Tibial nerve (tissue), 4 donors: ENCODE measurements at regions not wholly inside any gene's neighbourhood (a gene's known extent, or its start where the extent isn't known, plus 50 kb on each side); places are given as distances from the start of the nearest gene placed in this dataset.

Experiments
- DNase-seq, 2 donors: peaks; one replicate each; pipeline ENCODE4 v3.0.0-alpha.2; 2019; ENCODE audit warnings: low spot score in 2 of 2
- H3K27ac ChIP-seq, 4 donors: fragments of 200-600 bp; sonication (generic) in 3 of 4; one replicate each; pipeline ENCODE4 v1.5.1; 2017 to 2019; ENCODE audit warnings: mild to moderate bottlenecking in 1 of 4
- H3K27me3 ChIP-seq, 2 donors: fragments of 200-600 bp; sonication (generic) in 1 of 2; one replicate each; pipeline versions ENCODE4 v1.5.1 to v1.6.0; 2017 to 2019
- H3K36me3 ChIP-seq, 3 donors: fragments of 200-600 bp; sonication (generic); one replicate each; pipeline ENCODE4 v1.5.1; 2018 to 2019
- H3K4me1 ChIP-seq, 4 donors: fragments of 200-600 bp; sonication (generic) in 3 of 4; one replicate each; pipeline ENCODE4 v1.5.1; 2017 to 2019
- H3K4me3 ChIP-seq, 4 donors: fragments of 200-600 bp; sonication (generic) in 3 of 4; one replicate each; pipeline ENCODE4 v1.5.1; 2017 to 2019; ENCODE audit warnings: mild to moderate bottlenecking in 1 of 4, moderate library complexity in 1 of 4
- H3K9me3 ChIP-seq, 4 donors: fragments of 200-600 bp; sonication (generic) in 3 of 4; one replicate each; pipeline ENCODE4 v1.5.1; 2017 to 2019
- CTCF ChIP-seq, 5 experiments: fragments of 200-600 bp in 3 of 5; fragments of 450-650 bp in 2 of 5; sonication (generic) in 3 of 5; IDR thresholded peaks; one replicate each; pipeline ENCODE4 v1.5.1; 2016 to 2019; ENCODE audit warnings: antibody characterized with exemption in 5 of 5, mild to moderate bottlenecking in 3 of 5, moderate library complexity in 2 of 5
- EP300 ChIP-seq, 2 donors: sonication (generic); formaldehyde crosslinking; IDR thresholded peaks; one replicate each; pipeline ENCODE4 v1.6.1; 2017; ENCODE audit warnings: antibody characterized with exemption in 2 of 2, mild to moderate bottlenecking in 1 of 2
- POLR2A ChIP-seq, 2 donors: fragments of 450-650 bp; IDR thresholded peaks; one replicate each; pipeline ENCODE4 v1.6.1; 2017; ENCODE audit warnings: antibody characterized with exemption in 2 of 2, mild to moderate bottlenecking in 2 of 2, moderate library complexity in 2 of 2
- WGBS, 2 donors: methylation state at CpG; one replicate each; pipeline ENCODE4 v1.1.5; 2018; 5-methylcytosine and 5-hydroxymethylcytosine counted together

- no peak overlapping the region for H3K27ac ChIP-seq
- H3K4me1 ChIP-seq = no peaks in the 10 kb centered on the region
- TF ChIP-seq EP300 (IDR thresholded peaks at IDR 0.05) (no peak), CTCF (IDR thresholded peaks at IDR 0.05) (no peak), POLR2A (IDR thresholded peaks at IDR 0.05) (no peak)
- no peaks in the 10 kb centered on the region for H3K27me3 ChIP-seq
- H3K9me3 ChIP-seq = no peaks in the 10 kb centered on the region
- peaks cover 0 to 7% (median 0%) of the 10 kb centered on the region in 3 donors for H3K36me3 ChIP-seq
- 77 to 89% methylated on average over 7 of the region's 7 CpGs for WGBS, 2 donors
- H3K4me3 ChIP-seq = no peak overlapping the region
- DNase-seq = no peak
Observed at GRCh38 chr20:60237981-60238380, 279.8 kb downstream of the CDH26 start.

- Histone ChIP-seq H3K9me3 (no peaks in the 10 kb centered on the region), H3K27ac (no peak overlapping the region), H3K4me3 (no peak overlapping the region), H3K36me3 (peaks cover 0 to 7% (median 0%) of the 10 kb centered on the region in 3 donors), H3K4me1 (no peaks in the 10 kb centered on the region), H3K27me3 (no peaks in the 10 kb centered on the region)
- WGBS, 2 donors = 79 to 81% methylated on average over 11 of the region's 11 CpGs
- TF ChIP-seq POLR2A (IDR thresholded peaks at IDR 0.05) = no peak
- TF ChIP-seq EP300 (IDR thresholded peaks at IDR 0.05) = no peak
- TF ChIP-seq CTCF (IDR thresholded peaks at IDR 0.05) = no peak
- DNase-seq = no peak
Observed at GRCh38 chr20:60238992-60239660, 280.9 kb downstream of the CDH26 start.

- H3K4me1 ChIP-seq = no peaks in the 10 kb centered on the region
- 76 to 77% methylated on average over 12 of the region's 12 CpGs for WGBS, 2 donors
- no peak overlapping the region for H3K4me3 ChIP-seq
- DNase-seq = no peak
- no peaks in the 10 kb centered on the region for H3K9me3 ChIP-seq
- TF ChIP-seq EP300 (IDR thresholded peaks at IDR 0.05) (no peak), CTCF (IDR thresholded peaks at IDR 0.05) (no peak), POLR2A (IDR thresholded peaks at IDR 0.05) (no peak)
- no peaks in the 10 kb centered on the region for H3K27me3 ChIP-seq
- no peak overlapping the region for H3K27ac ChIP-seq
- peaks cover 0 to 7% (median 0%) of the 10 kb centered on the region in 3 donors for H3K36me3 ChIP-seq
Observed at GRCh38 chr20:60239956-60240355, 281.7 kb downstream of the CDH26 start.

- 76 to 83% methylated on average over 7 of the region's 7 CpGs for WGBS, 2 donors
- no peak overlapping the region for H3K4me3 ChIP-seq
- no peaks in the 10 kb centered on the region for H3K4me1 ChIP-seq
- no peak for TF ChIP-seq POLR2A (IDR thresholded peaks at IDR 0.05)
- no peak for TF ChIP-seq EP300 (IDR thresholded peaks at IDR 0.05)
- no peak for TF ChIP-seq CTCF (IDR thresholded peaks at IDR 0.05)
- H3K27ac ChIP-seq = no peak overlapping the region
- H3K9me3 ChIP-seq = no peaks in the 10 kb centered on the region
- H3K27me3 ChIP-seq = no peaks in the 10 kb centered on the region
- H3K36me3 ChIP-seq = peaks cover 0 to 7% (median 0%) of the 10 kb centered on the region in 3 donors
- DNase-seq = no peak
Observed at GRCh38 chr20:60240415-60240814, 282.2 kb downstream of the CDH26 start.

- H3K36me3 ChIP-seq = peaks cover 0 to 7% (median 0%) of the 10 kb centered on the region in 3 donors
- H3K9me3 ChIP-seq = no peaks in the 10 kb centered on the region
- TF ChIP-seq EP300 (IDR thresholded peaks at IDR 0.05) (no peak), CTCF (IDR thresholded peaks at IDR 0.05) (no peak), POLR2A (IDR thresholded peaks at IDR 0.05) (no peak)
- no peak overlapping the region for H3K4me3 ChIP-seq
- no peak for DNase-seq
- WGBS, 2 donors = 73 to 79% methylated on average over 8 of the region's 8 CpGs
- H3K27ac ChIP-seq = no peak overlapping the region
- no peaks in the 10 kb centered on the region for H3K4me1 ChIP-seq
- H3K27me3 ChIP-seq = no peaks in the 10 kb centered on the region
Observed at GRCh38 chr20:60240986-60241385, 282.8 kb downstream of the CDH26 start.
